Stomach (tissue), 8 donors: ENCODE measurements at regions not wholly inside any gene's neighbourhood (a gene's known extent, or its start where the extent isn't known, plus 50 kb on each side); places are given as distances from the start of the nearest gene placed in this dataset.

Source experiments
- DNase-seq, 2 donors: peaks; one replicate each; pipeline versions ENCODE4 v3.0.0 to v3.0.0-alpha.2; 2013 to 2019
- H3K27ac ChIP-seq, 5 donors: fragments of 200-600 bp in 4 of 5; sonication (generic) in 4 of 5; one replicate each; pipeline ENCODE4 v1.5.1; 2013 to 2019; ENCODE audit warnings: mild to moderate bottlenecking in 1 of 5, moderate library complexity in 1 of 5
- H3K27me3 ChIP-seq, 3 donors: fragments of 200-600 bp; sonication (generic); one replicate each; pipeline ENCODE4 v1.5.1; 2017 to 2019; ENCODE audit warnings: mixed run types in 1 of 3
- H3K36me3 ChIP-seq, 4 donors: fragments of 200-600 bp; sonication (generic); 1 replicate in 3 of 4; 2 replicates in 1 of 4; pipeline ENCODE4 v1.5.1; 2016 to 2019
- H3K4me1 ChIP-seq, 4 donors: fragments of 200-600 bp; sonication (generic); one replicate each; pipeline ENCODE4 v1.5.1; 2016 to 2019
- H3K4me3 ChIP-seq, 4 donors: fragments of 200-600 bp; sonication (generic) in 3 of 4; one replicate each; pipeline ENCODE4 v1.5.1; 2016 to 2019; ENCODE audit warnings: mild to moderate bottlenecking in 1 of 4
- H3K9me3 ChIP-seq, 4 donors: fragments of 200-600 bp; sonication (generic); one replicate each; pipeline ENCODE4 v1.5.1; 2016 to 2019
- EP300 ChIP-seq: sonication (generic); formaldehyde crosslinking; IDR thresholded peaks from one replicate; pipeline ENCODE4 v1.6.1; 2017; ENCODE audit warnings: antibody characterized with exemption
- POLR2A ChIP-seq, 4 donors: fragments of 450-650 bp; IDR thresholded peaks; one replicate each; pipeline ENCODE4 v1.6.1; 2016; ENCODE audit warnings: antibody characterized with exemption in 4 of 4, control low read depth in 2 of 4, mild to moderate bottlenecking in 1 of 4, moderate library complexity in 1 of 4
- POLR2AphosphoS5 ChIP-seq, 3 donors: sonication (generic); formaldehyde crosslinking; IDR thresholded peaks; one replicate each; pipeline ENCODE4 v1.6.1; 2016; ENCODE audit warnings: antibody characterized with exemption in 3 of 3
- WGBS, 5 donors: extraction: QIAGEN DNeasy Blood & Tissue Kit in 3 of 5; methylation state at CpG; one replicate each; pipeline versions ENCODE4 v1.1.5 to v1.1.7; 2013 to 2018; 5-methylcytosine and 5-hydroxymethylcytosine counted together
- intact Hi-C: fragments of 100-400 bp; cut with DNase I; formaldehyde crosslinking; loops from one replicate; pipeline ENCODE4 v1.15.1; 2023; ENCODE audit warnings: low total_unique reads
- TF ChIP-seq, protein P1 (sequence below), 7 experiments: fragments of 450-650 bp in 4 of 7; fragments of 200-600 bp in 3 of 7; sonication (generic) in 3 of 7; IDR thresholded peaks; one replicate each; pipeline ENCODE4 v1.5.1; 2016 to 2019; ENCODE audit warnings: antibody characterized with exemption in 7 of 7, control low read depth in 2 of 7, mild to moderate bottlenecking in 1 of 7
- donor health status: healthy with polysubstance abuse.
- donor health status: Bipolar disorder and iron deficiency.
- donor health status: healthy.

DNA sequence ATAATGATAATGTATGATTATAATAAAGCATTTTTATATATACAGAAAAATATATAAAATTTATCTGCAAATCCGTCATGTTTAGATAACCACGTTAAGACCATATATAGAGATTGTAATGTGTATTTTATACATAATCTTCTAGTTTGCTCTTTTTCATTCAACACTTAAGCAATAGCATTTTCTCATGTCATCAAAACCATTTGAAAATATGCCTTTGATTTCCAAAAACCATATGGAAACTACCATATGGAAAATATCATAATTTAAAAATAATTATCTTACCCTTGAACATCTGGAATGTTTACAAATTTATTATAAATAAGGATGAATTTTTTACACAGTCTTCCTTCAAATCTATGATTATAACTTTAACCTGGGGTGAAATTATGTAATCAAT, 250.4 kb upstream of the NPSR1 start:
- DNase-seq = no peak
- WGBS, 5 donors = 49 to 73% (median 68%) methylated on average over 2 of the region's 2 CpGs
- H3K9me3 ChIP-seq = no peaks in the 10 kb centered on the region
- TF ChIP-seq POLR2A (IDR thresholded peaks at IDR 0.05) = no peak
- no peak for TF ChIP-seq EP300
- TF ChIP-seq POLR2AphosphoS5 (IDR thresholded peaks at IDR 0.05) = no peak
- TF ChIP-seq, protein P1, sequence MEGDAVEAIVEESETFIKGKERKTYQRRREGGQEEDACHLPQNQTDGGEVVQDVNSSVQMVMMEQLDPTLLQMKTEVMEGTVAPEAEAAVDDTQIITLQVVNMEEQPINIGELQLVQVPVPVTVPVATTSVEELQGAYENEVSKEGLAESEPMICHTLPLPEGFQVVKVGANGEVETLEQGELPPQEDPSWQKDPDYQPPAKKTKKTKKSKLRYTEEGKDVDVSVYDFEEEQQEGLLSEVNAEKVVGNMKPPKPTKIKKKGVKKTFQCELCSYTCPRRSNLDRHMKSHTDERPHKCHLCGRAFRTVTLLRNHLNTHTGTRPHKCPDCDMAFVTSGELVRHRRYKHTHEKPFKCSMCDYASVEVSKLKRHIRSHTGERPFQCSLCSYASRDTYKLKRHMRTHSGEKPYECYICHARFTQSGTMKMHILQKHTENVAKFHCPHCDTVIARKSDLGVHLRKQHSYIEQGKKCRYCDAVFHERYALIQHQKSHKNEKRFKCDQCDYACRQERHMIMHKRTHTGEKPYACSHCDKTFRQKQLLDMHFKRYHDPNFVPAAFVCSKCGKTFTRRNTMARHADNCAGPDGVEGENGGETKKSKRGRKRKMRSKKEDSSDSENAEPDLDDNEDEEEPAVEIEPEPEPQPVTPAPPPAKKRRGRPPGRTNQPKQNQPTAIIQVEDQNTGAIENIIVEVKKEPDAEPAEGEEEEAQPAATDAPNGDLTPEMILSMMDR (IDR thresholded peaks at IDR 0.05) = no peak
- no peaks in the 10 kb centered on the region for H3K36me3 ChIP-seq
- no peaks in the 10 kb centered on the region for H3K4me1 ChIP-seq
- H3K4me3 ChIP-seq = no peak overlapping the region
- H3K27me3 ChIP-seq = no peaks in the 10 kb centered on the region
- intact Hi-C loops = no loop called here
- no peak overlapping the region for H3K27ac ChIP-seq

DNA sequence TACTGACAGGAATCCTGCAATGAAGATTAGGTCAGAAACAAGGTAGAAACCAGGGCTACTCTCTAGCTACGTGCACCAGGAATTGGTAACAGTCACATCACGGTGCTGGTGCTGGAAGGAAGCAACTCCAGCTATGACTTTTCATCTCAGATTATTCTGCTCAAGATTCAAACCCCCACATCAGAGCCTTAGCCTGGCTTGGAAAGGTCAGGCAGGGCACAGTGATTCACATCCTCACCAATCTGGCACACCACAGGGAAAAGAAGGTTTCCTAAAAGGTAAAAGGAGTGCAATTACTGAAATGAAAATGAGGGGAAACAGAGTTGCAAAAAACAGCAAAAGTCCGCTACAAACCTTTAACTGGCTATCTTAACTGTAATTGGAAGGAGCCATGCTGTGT, 240.2 kb upstream of the NPSR1 start:
- Histone ChIP-seq H3K36me3 (no peaks in the 10 kb centered on the region), H3K4me3 (no peak overlapping the region), H3K9me3 (no peaks in the 10 kb centered on the region), H3K4me1 (no peaks in the 10 kb centered on the region), H3K27ac (no peak overlapping the region), H3K27me3 (no peaks in the 10 kb centered on the region)
- DNase-seq = no peak
- no peak for TF ChIP-seq EP300
- WGBS, 5 donors = 55 to 68% (median 61%) methylated on average over 3 of the region's 3 CpGs
- intact Hi-C loops = no loop called here

DNA sequence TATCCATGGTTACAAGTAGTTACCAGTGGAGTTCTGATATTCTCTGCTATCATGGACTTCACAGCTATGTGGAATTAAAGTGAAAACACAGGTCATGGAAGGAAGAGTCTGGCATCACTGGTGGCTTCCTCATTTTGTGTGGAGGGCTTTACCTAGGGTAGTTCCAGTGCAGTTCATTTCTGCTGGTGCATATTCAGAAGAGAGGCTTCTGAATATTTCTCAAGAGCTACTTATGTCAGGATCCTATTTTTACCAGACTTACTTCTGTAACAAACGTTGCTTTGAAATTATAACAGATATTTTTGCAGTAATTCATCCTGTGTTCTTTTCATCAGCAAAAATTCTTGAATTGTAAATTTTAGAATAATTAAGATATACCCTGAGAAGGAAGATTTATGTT, 236.5 kb upstream of the NPSR1 start:
- Histone ChIP-seq H3K9me3 (no peaks in the 10 kb centered on the region), H3K4me3 (no peak overlapping the region), H3K4me1 (no peaks in the 10 kb centered on the region), H3K36me3 (no peaks in the 10 kb centered on the region), H3K27ac (no peak overlapping the region), H3K27me3 (no peaks in the 10 kb centered on the region)
- WGBS, 5 donors = 51 to 65% (median 52%) methylated on average over 1 of the region's 1 CpG
- intact Hi-C loops = no loop called here
- no peak for DNase-seq
- TF ChIP-seq POLR2AphosphoS5 (IDR thresholded peaks at IDR 0.05) (no peak), POLR2A (IDR thresholded peaks at IDR 0.05) (no peak), EP300 (no peak)
- TF ChIP-seq, protein P1 (IDR thresholded peaks at IDR 0.05) = no peak

DNA sequence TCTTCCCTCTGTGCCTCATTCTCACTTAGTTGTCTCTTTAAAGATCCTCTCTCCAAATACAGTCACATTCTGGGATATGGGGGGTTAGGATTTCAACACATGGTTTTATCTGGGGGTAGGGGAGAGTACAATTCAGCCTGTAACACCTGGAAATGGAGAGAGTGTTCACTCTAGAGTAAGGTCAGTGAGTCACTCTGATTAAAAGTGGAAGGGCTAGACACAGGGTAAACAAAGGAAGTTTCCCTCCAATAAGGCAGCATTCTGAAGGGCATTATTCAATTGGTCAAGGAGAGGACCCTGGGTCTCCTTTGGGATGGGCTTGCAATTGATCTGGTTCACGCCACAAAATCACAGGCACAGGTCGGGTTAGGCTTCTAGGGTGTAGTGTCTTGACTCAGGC, 232.8 kb upstream of the NPSR1 start:
- WGBS, 5 donors = 45 to 66% (median 49%) methylated on average over 2 of the region's 2 CpGs
- TF ChIP-seq POLR2AphosphoS5 (IDR thresholded peaks at IDR 0.05) (no peak), EP300 (no peak), POLR2A (IDR thresholded peaks at IDR 0.05) (no peak)
- TF ChIP-seq, protein P1 (IDR thresholded peaks at IDR 0.05) = no peak

DNA sequence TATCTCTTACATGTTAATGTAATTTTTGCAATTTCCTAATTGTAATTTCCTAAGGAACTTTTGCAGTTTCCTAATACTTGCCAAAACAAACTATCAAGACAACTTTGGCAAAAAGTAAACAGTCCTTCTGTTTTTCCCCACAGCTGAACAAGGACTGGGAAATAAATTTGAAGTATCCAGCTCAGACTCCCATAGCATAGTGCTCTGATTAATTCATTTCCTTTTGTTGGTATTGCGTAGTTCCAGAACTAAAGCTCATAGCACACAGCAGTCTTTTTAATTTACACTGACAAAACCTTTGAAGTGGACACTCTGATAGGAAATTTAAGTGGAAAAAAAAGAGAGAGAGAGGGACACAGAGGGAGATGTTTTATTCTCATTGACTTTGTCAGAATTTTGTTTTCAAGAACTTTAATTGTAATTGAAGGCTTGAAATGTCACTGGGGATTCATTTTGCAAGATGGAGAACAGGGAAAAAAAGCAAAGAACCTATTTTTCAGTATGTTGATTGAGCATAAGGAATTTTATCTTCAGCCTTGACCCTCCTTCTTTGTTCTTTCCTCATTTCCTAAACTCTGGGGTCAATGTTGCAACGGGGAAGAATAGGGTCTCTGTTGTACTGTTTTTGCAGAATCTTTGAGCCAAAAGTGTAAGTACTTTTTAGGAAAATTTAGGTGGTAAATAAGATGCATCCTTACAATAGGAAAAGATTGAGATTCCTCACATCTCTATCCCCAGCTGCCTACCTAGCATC, 232.2 kb upstream of the NPSR1 start:
- Histone ChIP-seq H3K27me3 (no peaks in the 10 kb centered on the region), H3K36me3 (no peaks in the 10 kb centered on the region), H3K4me3 (no peak overlapping the region), H3K9me3 (no peaks in the 10 kb centered on the region), H3K4me1 (no peaks in the 10 kb centered on the region), H3K27ac (no peak overlapping the region)
- WGBS, 5 donors = 48 to 64% (median 55%) methylated on average over 2 of the region's 2 CpGs
- DNase-seq = no peak
- intact Hi-C loops = no loop called here
- TF ChIP-seq, protein P1 (IDR thresholded peaks at IDR 0.05) = no peak
- TF ChIP-seq EP300 (no peak), POLR2A (IDR thresholded peaks at IDR 0.05) (no peak), POLR2AphosphoS5 (IDR thresholded peaks at IDR 0.05) (no peak)

More for the DNA sequence above, 232.8 kb upstream of the NPSR1 start:
- Histone ChIP-seq H3K27ac (no peak overlapping the region), H3K4me3 (no peak overlapping the region), H3K9me3 (no peaks in the 10 kb centered on the region), H3K4me1 (no peaks in the 10 kb centered on the region), H3K27me3 (no peaks in the 10 kb centered on the region), H3K36me3 (no peaks in the 10 kb centered on the region)
- intact Hi-C loops = no loop called here
- no peak for DNase-seq
